HCT116 (cell line): ENCODE measurements at regions not wholly inside any gene's neighbourhood (a gene's known extent, or its start where the extent isn't known, plus 50 kb on each side); places are given as distances from the start of the nearest gene placed in this dataset.

Experiments used
- CBX3 ChIP-seq: IDR thresholded peaks from 2 replicates; pipeline ENCODE4 v1.6.1; 2012; ENCODE audit warnings: low read depth
- CTCF ChIP-seq, 3 experiments: fragments of 200-600 bp in 1 of 3; sonication (generic) in 1 of 3; IDR thresholded peaks in 2 of 3; conservative IDR thresholded peaks in 1 of 3; 2 replicates each; pipeline ENCODE4 v1.5.1; 2012 to 2017; ENCODE audit warnings: low read depth in 2 of 3, low read length in 2 of 3, antibody characterized with exemption in 1 of 3, borderline replicate concordance in 1 of 3, control low read depth in 1 of 3, mild to moderate bottlenecking in 1 of 3, mixed read lengths in 1 of 3, mixed run types in 1 of 3, moderate library complexity in 1 of 3; ENCODE audit not compliant: insufficient read depth in 1 of 3
- EZH2 ChIP-seq: fragments of 200-600 bp; sonication (generic); IDR thresholded peaks from 2 replicates; pipeline ENCODE4 v1.6.1; 2017; ENCODE audit warnings: antibody characterized with exemption, mixed run types
- JUND ChIP-seq: IDR thresholded peaks from 2 replicates; pipeline ENCODE4 v1.6.1; 2012
- POLR2A ChIP-seq: IDR thresholded peaks from 2 replicates; pipeline ENCODE4 v1.7.0; 2011; ENCODE audit warnings: borderline replicate concordance; ENCODE audit not compliant: insufficient read depth, insufficient read length; ENCODE audit errors: extremely low read depth
- POLR2AphosphoS5 ChIP-seq: IDR thresholded peaks from 2 replicates; pipeline ENCODE4 v1.6.1; 2011; ENCODE audit warnings: mild to moderate bottlenecking, low read depth, low read length, moderate library complexity
- SIN3A ChIP-seq: IDR thresholded peaks from 2 replicates; pipeline ENCODE4 v1.6.1; 2012; ENCODE audit warnings: low read depth
- YY1 ChIP-seq: IDR thresholded peaks from 2 replicates; pipeline ENCODE4 v1.6.1; 2011; ENCODE audit warnings: low read length, low read depth, moderate library complexity, mild to moderate bottlenecking; ENCODE audit not compliant: insufficient replicate concordance; ENCODE audit errors: extremely low read depth
- ZNF274 ChIP-seq: fragments of 200-500 bp; sonication (Bioruptor generic); IDR thresholded peaks from 2 replicates; pipeline ENCODE4 v1.6.1; 2014; ENCODE audit warnings: mild to moderate bottlenecking, low read depth, low read length, inconsistent platforms
- TF ChIP-seq, protein P1 (sequence below): IDR thresholded peaks from 2 replicates; pipeline ENCODE4 v1.6.1; 2012
- TF ChIP-seq, protein P2 (sequence below): IDR thresholded peaks from 2 replicates; pipeline ENCODE4 v1.6.1; 2012
- TF ChIP-seq, protein P3 (sequence below): IDR thresholded peaks from 2 replicates; pipeline ENCODE4 v1.6.1; 2011; ENCODE audit warnings: mild to moderate bottlenecking, low read length, moderate library complexity; ENCODE audit not compliant: insufficient replicate concordance; ENCODE audit errors: extremely low read depth

DNA sequence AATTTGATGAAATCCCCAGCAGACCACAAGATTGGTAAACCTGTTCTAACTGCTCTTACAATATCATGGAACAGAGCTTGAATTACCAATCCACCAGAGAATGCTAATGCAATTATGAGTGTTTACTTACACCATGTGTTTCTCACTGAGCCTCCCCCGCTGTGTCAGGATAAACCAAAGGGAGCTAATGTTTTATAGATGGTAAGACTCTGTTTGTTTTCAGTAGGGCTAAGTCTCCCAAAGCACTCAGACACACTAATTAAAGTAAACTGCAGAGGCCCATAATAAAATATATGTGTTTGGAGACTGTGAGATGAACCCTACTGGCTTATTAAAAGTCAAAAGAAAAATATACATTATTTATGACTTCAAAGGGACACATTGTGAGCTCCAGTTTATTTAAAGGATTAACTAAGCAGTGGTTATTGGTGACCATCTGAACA lies 261.7 kb upstream of the FAM241A start:
- TF ChIP-seq POLR2A (no peak), YY1 (no peak), POLR2AphosphoS5 (no peak), CBX3 (no peak), CTCF (IDR thresholded peaks at IDR 0.05 in 2 of 3, conservative IDR thresholded peaks at IDR 0.05 in 1 of 3; ENCODE audit: borderline replicate concordance in 1 of 3, insufficient read depth in 1 of 3, low read depth in 2 of 3, low read length in 2 of 3) (no peak), SIN3A (no peak), JUND (no peak), ZNF274 (no peak), EZH2 (no peak)
- TF ChIP-seq, protein P1, sequence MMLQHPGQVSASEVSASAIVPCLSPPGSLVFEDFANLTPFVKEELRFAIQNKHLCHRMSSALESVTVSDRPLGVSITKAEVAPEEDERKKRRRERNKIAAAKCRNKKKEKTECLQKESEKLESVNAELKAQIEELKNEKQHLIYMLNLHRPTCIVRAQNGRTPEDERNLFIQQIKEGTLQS: no peak
- TF ChIP-seq, protein P2, sequence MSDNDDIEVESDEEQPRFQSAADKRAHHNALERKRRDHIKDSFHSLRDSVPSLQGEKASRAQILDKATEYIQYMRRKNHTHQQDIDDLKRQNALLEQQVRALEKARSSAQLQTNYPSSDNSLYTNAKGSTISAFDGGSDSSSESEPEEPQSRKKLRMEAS: no peak
- TF ChIP-seq, protein P3, sequence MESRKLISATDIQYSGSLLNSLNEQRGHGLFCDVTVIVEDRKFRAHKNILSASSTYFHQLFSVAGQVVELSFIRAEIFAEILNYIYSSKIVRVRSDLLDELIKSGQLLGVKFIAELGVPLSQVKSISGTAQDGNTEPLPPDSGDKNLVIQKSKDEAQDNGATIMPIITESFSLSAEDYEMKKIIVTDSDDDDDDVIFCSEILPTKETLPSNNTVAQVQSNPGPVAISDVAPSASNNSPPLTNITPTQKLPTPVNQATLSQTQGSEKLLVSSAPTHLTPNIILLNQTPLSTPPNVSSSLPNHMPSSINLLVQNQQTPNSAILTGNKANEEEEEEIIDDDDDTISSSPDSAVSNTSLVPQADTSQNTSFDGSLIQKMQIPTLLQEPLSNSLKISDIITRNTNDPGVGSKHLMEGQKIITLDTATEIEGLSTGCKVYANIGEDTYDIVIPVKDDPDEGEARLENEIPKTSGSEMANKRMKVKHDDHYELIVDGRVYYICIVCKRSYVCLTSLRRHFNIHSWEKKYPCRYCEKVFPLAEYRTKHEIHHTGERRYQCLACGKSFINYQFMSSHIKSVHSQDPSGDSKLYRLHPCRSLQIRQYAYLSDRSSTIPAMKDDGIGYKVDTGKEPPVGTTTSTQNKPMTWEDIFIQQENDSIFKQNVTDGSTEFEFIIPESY: no peak
